Activated CD4-positive, CD25-positive, alpha-beta regulatory T cell treated with anti-CD3 and anti-CD28 coated beads, Interleukin-2, amount 50 U/mL, for 24 hours (primary cell): ENCODE measurements at regions not wholly inside any gene's neighbourhood (a gene's known extent, or its start where the extent isn't known, plus 50 kb on each side); places are given as distances from the start of the nearest gene placed in this dataset.

Experiments
- ATAC-seq, 2 donors: fragments of 150-1000 bp; cut with Tn5 transposase; one replicate each; pipeline ENCODE4 v1.10.0; 2021; ENCODE audit warnings: mild to moderate bottlenecking in 1 of 2, moderate library complexity in 1 of 2

DNA sequence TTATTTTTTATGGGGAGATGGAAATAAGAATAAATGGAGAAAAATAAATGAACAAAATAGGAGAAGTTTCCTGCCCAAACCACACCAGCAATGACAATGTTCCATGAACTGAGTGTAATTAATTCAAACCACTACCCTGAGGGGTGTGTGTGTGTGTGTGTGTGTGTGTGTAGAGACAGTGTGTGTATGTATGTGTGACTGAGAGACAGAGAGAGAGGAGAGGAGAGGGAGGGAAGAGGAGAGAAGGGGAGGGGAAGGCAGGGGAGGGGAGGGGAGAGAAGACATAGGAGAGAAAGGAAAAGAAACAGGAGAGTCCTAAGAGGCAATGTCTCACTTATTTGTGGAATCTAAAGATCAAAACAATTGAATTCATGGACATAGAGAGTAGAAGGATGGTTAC, 65.0 kb upstream of the POU2AF1 start:
- ATAC-seq = no peak

DNA sequence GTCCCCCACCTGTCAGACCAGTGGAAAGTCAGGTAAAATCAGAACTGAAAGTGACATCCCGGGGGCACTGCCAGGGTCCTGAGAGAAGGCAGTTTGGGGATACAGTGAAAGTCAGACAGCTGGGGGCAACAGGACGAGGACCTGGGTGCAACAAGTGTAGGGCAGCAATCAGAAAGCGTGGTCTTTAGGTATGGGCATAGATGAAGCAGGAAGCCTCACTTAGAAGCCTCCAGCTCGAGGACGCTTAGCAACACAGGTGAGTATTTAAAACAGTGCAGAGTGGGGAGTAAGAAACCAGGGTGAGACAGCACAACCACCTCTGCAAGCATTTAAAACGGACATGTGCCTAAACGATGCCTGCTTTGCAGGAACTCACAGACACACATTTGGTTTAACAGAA, 64.6 kb upstream of the POU2AF1 start:
- ATAC-seq = no peak

GRCh38 chr11:111443032-111443431, 64.0 kb upstream of the POU2AF1 start:
- ATAC-seq = no peak

GRCh38 chr11:111441443-111441842, 62.4 kb upstream of the POU2AF1 start:
- ATAC-seq = peak; percentile 66 to 69

GRCh38 chr11:111440416-111441205, 61.5 kb upstream of the POU2AF1 start:
- no peak for ATAC-seq

DNA sequence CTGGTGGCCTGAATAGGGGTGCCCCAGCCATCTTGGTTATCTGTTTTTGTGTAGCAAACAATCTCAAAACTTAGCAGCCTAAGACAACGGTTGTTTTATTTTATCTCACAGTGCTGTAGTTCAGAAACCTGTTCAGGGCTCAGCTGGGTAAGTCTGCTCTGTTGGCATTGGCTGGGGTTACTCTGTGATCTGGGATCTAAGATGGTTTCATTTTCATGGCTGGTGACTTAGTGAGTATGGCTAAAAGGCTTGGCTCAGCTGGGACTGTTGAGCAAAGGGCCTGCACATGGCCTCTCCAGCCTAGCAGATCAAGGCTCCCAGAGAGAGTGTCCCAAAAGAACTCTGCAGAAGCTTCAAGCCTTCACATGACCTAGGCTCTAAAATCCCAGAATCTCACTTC, 60.8 kb upstream of the POU2AF1 start:
- ATAC-seq = no peak

DNA sequence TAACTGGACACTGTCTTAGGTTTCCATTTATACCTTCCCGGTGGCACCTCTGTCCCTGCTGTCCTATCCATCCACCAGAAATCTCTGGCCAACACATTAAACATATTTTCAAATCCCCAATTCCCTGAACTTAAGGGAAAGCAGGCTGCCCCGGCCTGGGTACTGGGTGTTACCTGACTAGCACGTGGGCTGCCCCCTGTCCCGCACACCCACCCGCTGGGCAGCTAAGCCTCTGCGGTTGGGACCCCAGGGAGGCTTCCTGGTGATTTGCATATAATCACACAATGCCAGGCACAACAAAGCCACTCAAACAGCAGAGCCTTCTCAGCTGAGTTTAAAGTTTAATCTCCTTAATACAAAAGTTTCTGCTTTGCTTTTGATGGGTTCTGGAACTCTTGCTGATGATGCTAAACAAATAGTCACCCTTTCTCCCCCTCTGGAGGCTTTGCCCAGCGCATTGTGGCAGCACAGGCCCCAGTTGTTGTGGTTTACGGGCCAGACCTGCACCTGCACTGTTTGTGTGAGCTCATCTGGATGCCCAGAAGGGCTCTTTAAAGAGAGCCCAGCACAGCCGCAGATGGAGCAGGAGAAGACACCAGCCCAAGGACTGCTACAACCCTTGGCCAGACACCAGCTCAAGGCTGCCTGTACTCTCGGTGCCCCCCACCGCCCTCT, 59.9 kb upstream of the POU2AF1 start:
- ATAC-seq = no peak

DNA sequence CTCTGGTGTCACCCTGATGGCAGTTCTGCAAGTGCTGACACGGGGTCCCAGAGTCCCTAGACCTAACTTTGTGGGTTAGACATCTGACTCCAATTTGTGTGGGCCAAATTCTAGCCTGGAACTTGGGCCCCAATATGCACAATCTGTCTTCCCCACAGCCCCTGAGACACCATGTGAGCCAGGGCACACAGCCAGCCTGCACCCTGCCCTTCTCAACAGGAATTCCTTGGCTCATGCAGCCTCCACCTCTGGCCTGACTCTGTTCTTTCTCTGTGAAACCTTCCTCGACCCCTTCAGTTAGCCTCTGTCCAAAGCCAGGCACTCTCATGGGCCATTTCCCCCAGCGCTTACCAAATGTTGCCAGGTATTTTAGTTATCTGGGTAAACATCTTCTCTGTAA, 59.1 kb upstream of the POU2AF1 start:
- no peak for ATAC-seq

- no peak for ATAC-seq
These were observed 56.1 kb upstream of the POU2AF1 start for GRCh38 chr11:111435046-111435698.

DNA sequence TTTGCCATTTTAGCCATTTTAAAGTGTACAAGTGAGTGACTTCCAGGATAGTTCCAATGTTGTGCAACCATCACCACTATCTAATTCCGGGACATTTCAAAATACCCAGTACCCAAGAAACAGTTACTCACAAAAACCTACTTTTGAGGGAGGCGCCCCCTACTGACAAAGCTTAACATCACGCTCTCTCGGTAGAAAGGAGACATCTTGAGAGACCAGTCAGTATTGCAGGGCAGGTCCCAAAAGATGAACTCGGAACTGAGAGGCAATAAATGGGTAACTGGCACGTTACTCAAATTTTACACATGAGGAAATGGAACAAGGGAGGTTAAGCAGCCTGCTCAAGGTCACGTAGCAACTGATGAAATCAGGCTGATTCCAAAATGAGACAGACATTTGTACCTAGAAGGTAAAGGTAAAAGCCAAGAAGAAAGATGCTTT, 50.0 kb upstream of the POU2AF1 start:
- ATAC-seq = peak in 1 of 2 donors; percentile 48
